Muscle of back (tissue), 3 donors: ENCODE measurements at regions not wholly inside any gene's neighbourhood (a gene's known extent, or its start where the extent isn't known, plus 50 kb on each side); places are given as distances from the start of the nearest gene placed in this dataset.
"Not testable (repeated sequence)": the region's sequence is repeated elsewhere in the genome, so short reads cannot be mapped to it uniquely, and the experiment has no call there.

Source experiments
- DNase-seq, 3 donors: peaks; one replicate each; pipeline versions ENCODE4 v3.0.0 to v3.0.0-alpha.2; 2013

- no peak for DNase-seq
Observed at GRCh38 chrX:47776292-47777006, 60.3 kb upstream of the ZNF81 start.

GRCh38 chrX:47772764-47773163 lies 63.9 kb upstream of the ZNF81 start:
- no peak for DNase-seq

DNA sequence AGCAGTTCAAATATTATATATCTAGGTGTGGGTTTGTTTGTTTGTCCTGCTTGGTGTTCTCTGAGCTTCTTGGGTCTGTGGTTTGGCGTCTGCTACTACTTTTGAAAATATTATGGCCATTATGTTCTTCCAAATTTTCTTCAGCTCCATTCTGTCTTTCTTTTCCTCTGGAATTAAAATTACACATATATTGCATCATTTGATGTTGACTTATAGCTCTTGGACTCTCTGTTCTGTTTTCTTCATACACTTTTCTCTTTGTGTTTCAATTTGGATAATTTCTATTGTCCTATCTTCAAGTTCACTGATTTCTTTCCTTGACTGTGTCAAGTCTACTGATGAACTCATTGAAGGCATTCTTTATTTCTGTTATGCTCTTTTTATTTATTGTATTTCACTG lies 65.2 kb upstream of the ZNF81 start:
- DNase-seq = no peak

- not testable (repeated sequence) for DNase-seq
Observed at GRCh38 chrX:47762826-47763225, 73.9 kb upstream of the ZNF81 start.

- DNase-seq = no peak
Observed at GRCh38 chrX:47752685-47753084, 84.0 kb upstream of the ZNF81 start.

GRCh38 chrX:47751670-47752069 lies 85.0 kb upstream of the ZNF81 start:
- DNase-seq = no peak

DNA sequence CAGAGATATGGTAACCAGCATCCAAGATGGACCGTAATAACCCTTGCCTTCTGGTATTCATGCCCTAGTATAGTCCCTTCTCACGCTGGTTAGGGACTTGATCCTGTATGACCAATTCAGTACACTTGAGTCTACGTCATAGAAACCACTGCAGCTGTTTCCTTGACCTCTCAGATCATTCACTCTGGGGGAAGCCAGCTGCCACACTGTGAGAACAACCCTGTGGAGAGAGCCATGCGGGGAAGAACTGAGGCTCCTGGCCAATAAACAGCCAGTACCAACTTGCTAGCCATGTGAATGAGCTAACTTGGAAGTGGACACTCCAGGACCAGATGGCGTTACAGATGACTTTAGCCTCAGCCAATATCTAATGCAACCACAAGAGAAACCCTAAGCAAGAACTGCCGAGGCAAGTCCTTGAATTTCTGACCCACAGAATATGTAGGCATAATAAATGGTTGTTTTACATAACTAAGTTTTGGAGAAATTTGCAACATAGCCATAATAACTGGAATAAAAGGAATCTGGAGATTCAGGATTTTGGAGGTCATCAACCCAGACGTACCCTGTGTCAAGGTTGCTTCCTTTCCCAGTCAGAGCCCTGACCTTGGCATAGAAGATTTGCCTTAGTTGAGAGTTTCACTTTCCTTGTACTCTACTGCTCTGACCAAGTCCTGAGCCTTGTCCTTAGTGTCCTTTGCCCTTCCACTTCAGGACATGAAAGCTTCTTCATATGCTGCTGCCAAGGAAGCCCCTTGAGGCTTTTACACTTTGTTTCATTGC lies 87.3 kb upstream of the ZNF81 start:
- peak; percentile 16 to 55 (median 46) for DNase-seq

GRCh38 chrX:47748576-47748975 lies 88.1 kb upstream of the ZNF81 start:
- peak in 1 of 3 donors; percentile 22 for DNase-seq

- peak in 1 of 3 donors; percentile 15 for DNase-seq
Observed at GRCh38 chrX:47746446-47746845, 87.5 kb upstream of the UXT start.

DNA sequence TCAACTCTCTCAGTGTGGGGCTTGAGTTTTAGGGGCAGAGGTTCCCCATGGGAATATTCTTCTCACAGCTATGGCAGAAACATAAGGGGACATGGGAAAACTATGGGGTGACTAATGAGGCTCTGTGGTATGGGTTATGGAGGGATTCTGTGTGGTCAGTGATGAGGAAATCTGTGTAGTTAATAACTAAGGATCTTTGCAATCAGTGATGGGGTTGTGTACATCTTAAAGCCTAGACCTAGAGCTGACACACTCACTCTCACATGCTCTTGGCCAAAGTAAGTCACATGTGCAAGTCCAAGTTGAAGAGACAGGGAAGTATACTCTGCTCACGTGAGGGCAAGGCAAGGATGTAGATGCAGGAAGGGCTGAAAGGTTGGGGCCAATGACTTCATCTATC lies 86.4 kb upstream of the UXT start:
- no peak for DNase-seq

DNA sequence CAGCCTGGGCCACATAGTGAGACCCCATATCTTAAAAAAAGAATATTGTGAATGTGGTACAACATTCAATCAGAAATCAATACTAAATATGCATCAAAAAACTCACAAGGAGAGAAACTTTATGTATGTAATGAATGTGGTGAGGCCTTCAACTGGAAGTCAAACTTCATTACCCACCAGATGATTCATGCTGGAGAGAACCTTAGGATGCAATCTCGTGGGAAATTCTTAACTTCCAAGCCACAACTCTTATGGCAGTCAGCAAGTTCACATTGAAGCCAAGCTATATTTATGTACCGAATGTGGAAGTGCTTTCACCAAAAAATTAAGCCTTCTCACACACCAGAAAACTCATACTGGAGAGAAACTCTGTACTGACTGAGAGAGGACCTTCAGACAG lies 84.5 kb upstream of the UXT start:
- DNase-seq = no peak

DNA sequence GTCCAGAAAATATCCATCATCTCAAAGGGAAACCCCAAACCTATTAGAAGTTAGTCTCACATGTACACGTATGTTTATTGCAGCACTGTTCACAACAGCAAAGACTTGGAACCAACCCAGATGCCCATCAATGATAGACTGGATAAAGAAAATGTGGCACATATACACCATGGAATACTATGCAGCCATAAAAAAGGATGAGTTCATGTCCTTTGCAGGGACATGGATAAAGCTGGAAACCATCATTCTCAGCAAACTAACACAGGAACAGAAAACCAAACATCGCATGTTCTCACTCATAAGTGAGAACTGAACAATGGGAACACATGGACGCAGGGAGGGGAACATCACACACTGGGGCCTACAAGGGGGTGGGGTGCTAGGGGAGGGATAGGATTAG lies 79.9 kb upstream of the UXT start:
- DNase-seq = not testable (repeated sequence)

DNA sequence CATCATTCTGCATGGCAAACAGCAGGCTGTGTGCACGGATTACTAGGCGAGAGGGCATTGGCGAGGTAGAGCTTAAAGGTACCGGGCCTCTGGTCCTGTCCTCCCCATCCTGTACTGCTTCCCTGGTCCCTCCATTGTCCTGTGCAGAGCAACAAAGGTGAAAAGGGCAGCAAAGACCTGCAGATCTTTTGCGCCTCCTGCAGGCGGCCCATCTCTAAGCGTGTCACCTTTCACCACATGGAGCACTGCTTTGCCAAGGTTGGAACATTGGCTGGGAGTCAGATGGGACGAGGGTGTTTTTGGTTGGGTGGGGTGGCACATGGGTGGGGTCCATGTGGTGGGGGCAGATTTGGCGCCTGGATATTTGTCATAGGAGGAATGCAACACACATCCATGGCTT lies 64.7 kb upstream of the UXT start:
- DNase-seq = no peak

DNA sequence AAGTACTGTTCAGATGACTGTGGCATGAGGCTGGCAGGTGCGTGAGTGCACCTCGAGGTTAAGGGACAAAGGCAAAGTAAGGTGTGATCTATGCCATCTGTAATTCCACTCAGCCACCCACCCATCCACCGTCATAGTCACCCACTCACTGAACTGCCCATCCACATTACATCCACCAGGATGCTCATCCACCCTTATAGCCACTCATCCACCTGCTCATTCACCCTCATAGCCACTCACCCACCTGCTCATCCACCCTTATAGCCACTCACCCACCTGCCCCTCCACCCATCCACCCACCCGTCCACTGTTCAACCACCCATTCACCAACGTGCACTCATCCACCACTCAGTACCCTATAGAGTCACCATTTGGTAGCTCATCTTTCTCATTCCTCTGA lies 64.1 kb upstream of the UXT start:
- DNase-seq = no peak

DNA sequence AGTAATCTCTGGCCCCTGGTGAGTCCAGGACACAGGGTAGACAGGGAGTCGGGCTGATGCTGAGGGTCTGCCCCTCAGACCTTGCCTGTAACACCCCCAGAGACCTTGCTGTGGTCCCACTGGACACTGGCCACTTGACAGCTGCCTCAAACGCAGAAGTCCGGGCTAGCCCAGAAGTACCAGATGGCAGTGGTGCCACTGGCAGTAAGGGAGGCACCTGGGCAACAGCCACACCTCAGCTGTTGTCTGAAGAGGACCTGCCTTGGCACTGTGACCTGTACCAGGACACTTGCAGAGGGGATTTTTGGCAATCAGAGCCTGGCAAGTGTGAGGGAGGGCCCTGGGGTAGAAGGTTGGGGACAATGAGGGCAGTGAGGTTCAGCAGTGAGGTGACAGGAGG lies 63.3 kb upstream of the UXT start:
- DNase-seq = no peak

DNA sequence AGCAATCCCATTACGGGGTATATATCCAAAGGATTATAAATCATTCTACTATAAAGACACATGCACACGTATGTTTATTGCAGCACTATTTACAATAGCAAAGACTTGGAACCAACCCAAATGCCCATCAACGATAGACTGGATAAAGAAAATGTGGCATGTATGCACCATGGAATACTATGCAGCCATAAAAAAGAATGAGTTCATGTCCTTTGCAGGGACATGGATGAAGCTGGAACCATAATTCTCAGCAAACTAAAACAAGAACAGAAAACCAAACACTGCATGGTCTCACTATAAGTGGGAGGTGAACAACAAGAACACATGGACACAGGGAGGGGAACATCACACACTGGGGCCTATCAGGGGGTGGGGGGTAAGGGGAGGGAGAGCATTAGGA lies 56.1 kb upstream of the UXT start:
- not testable (repeated sequence) for DNase-seq

- not testable (repeated sequence) for DNase-seq
Observed at GRCh38 chrX:47712675-47713074, 53.7 kb upstream of the UXT start.

GRCh38 chrX:47710252-47710651 lies 51.3 kb upstream of the UXT start:
- DNase-seq = no peak
